ENCODE measurements at regions not wholly inside any gene's neighbourhood (a gene's known extent, or its start where the extent isn't known, plus 50 kb on each side); places are given as distances from the start of the nearest gene placed in this dataset.
"Not testable (repeated sequence)": the region's sequence is repeated elsewhere in the genome, so short reads cannot be mapped to it uniquely, and the experiment has no call there.

DNA sequence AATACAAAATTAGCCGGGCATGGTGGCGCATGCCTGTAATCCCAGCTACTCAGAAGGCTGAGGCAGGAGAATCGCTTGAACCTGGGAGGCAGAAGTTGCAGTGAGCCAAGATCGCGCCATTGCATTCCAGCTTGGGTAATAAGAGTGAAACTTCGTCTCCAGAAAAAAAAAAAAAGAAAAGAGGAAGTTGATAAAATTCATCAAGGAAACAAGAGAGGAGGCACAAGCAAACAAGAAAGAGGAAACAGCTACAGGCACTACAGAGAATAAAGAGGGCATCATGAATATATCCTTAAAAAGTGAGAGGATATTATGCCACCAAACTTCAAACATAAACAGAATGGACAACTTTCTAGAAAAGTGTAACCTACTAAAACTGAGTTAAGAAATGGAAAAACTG, 98.3 kb downstream of the NIBAN1 start:
- H3K36me3 Mint-ChIP-seq (ENCODE audit: low read depth) = peaks cover 14% of the 10 kb centered on the region
- not testable (repeated sequence) for H3K27ac Mint-ChIP-seq, DNase-seq, H3K9me3 Mint-ChIP-seq, H3K27me3 Mint-ChIP-seq, H3K4me3 Mint-ChIP-seq
- H3K4me1 Mint-ChIP-seq (ENCODE audit: low read depth) = peaks cover 11% of the 10 kb centered on the region

DNA sequence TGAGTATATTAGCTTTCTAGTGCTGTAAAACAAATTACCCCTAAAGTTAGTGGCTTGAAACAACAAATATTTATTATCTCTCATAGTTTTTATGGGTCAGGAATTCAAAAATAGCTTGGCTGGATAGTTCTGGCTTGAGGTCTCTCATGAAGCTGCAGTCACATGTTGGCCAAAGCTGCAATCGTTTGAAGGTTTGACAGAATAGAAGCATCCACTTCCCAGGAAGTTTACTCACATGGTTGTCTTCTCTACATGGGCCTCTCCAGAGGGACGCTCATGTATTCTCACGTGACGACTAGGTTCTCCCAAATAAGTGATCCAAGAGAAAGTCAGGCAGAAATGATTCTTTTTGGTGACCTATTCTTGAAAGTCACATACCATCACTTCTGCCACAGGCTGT, 99.1 kb downstream of the NIBAN1 start:
- Mint-ChIP-seq H3K4me1 (ENCODE audit: low read depth) (peaks cover 11% of the 10 kb centered on the region), H3K4me3 (no peak overlapping the region), H3K9me3 (peaks cover 4% of the 10 kb centered on the region), H3K27me3 (no peaks in the 10 kb centered on the region), H3K27ac (no peak overlapping the region), H3K36me3 (ENCODE audit: low read depth) (peaks cover 18% of the 10 kb centered on the region)
- DNase-seq = no peak

- H3K36me3 Mint-ChIP-seq (ENCODE audit: low read depth) = peaks cover 21% of the 10 kb centered on the region
Measured at GRCh38 chr1:184870319-184870718, 104.0 kb downstream of the NIBAN1 start.

DNA sequence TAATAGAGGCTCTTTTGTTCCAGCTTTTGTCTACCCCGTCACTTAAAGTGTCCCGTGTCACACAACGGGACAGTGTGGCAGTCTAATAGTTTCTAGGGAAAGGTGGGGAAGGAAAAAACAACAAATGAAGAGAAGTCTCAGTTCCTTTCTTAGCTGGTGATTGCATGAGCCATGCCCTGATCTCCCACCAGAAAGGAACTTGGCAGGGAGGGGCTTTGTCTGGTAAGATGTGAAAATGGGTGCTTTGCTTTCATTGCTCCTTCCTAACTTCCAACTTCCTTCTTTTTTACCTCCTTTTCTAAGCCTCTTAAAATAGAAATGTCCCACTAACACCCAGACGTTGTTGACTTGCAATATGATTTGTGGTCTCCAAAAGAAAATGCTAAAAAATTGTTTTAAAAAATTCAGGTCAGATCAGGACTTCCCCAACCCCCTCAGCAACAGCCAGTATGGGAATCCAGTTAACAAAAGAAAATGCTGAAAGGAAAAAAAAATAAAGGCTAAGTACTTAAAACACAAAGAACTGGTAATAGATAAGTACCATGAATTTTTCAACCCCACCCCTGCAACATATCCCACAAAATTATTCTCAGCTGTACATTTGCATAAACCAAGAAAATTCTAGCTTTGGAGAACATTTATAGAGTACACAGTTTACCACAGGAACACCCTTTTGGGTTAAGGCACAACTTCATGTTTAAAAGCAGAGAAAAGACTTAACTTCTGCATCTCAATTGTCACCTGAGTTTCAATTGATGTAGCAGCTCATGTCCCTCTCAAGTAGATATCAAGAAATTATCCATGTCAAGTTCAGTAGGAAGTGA, 106.2 kb downstream of the NIBAN1 start:
- peaks cover 4% of the 10 kb centered on the region for H3K9me3 Mint-ChIP-seq
- H3K4me1 Mint-ChIP-seq (ENCODE audit: low read depth) = peaks cover 59% of the 10 kb centered on the region
- peaks cover 16% of the 10 kb centered on the region for H3K36me3 Mint-ChIP-seq (ENCODE audit: low read depth)
- no peaks in the 10 kb centered on the region for H3K27me3 Mint-ChIP-seq
- peak overlapping the region; percentile 96 for H3K27ac Mint-ChIP-seq
- DNase-seq = no peak
- peak overlapping the region; percentile 50 for H3K4me3 Mint-ChIP-seq

More at GRCh38 chr1:184870319-184870718, 104.0 kb downstream of the NIBAN1 start:
- Mint-ChIP-seq H3K27ac (peak overlapping the region; percentile 51), H3K9me3 (peaks cover 4% of the 10 kb centered on the region), H3K27me3 (no peaks in the 10 kb centered on the region), H3K4me1 (ENCODE audit: low read depth) (peaks cover 53% of the 10 kb centered on the region), H3K4me3 (no peak overlapping the region)
- no peak for DNase-seq

- Mint-ChIP-seq H3K36me3 (ENCODE audit: low read depth) (peaks cover 16% of the 10 kb centered on the region), H3K27me3 (peaks cover 3% of the 10 kb centered on the region), H3K4me1 (ENCODE audit: low read depth) (peaks cover 59% of the 10 kb centered on the region), H3K9me3 (peaks cover 4% of the 10 kb centered on the region), H3K4me3 (peak overlapping the region; percentile 50), H3K27ac (peak overlapping the region; percentile 96)
- no peak for DNase-seq
Measured at GRCh38 chr1:184866991-184867788, 107.1 kb downstream of the NIBAN1 start.

DNA sequence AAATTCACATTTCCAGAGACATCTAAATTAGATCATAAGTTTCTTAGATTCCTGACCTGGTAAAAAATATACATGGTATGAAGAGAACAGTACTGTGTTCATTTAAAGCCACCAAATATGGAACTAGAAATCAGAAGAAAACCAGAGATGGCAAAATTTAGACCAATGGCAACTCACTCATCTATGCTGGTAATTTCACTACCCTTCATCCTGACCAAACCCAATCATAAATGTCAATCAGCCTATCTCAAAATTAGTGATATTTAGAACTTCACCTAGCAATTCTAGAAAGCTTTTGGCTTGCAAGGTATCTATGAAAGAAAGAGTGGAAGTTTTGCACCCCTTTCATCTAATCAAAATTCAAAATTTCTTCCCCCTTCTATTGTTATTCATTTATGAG, 107.7 kb downstream of the NIBAN1 start:
- peaks cover 57% of the 10 kb centered on the region for H3K4me1 Mint-ChIP-seq (ENCODE audit: low read depth)
- peaks cover 16% of the 10 kb centered on the region for H3K36me3 Mint-ChIP-seq (ENCODE audit: low read depth)

DNA sequence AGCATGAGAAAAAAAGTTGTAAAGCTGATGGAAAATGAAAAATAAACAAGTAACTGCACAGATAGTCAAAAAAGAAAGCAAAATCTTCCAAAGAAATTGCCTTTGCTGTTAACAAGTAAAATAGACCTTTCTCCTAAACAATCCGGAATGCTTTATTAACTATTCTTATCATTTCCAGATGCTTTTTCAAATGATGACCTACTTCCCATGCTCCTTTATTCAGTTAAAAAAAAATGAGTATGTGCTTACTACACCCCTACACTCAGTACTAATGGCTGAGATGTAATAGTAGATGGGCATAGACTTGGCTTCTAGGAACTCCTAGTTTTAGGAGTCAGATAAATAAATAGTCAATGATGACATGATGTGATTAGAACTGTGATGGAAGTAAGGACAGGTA, 108.5 kb downstream of the NIBAN1 start:
- peak overlapping the region; percentile 96 for H3K27ac Mint-ChIP-seq
- peaks cover 4% of the 10 kb centered on the region for H3K9me3 Mint-ChIP-seq
- peaks cover 57% of the 10 kb centered on the region for H3K4me1 Mint-ChIP-seq (ENCODE audit: low read depth)

More for the DNA sequence above, 107.7 kb downstream of the NIBAN1 start:
- Mint-ChIP-seq H3K4me3 (peak overlapping the region; percentile 50), H3K27ac (peak overlapping the region; percentile 96), H3K9me3 (peaks cover 4% of the 10 kb centered on the region), H3K27me3 (peaks cover 5% of the 10 kb centered on the region)
- no peak for DNase-seq

DNA sequence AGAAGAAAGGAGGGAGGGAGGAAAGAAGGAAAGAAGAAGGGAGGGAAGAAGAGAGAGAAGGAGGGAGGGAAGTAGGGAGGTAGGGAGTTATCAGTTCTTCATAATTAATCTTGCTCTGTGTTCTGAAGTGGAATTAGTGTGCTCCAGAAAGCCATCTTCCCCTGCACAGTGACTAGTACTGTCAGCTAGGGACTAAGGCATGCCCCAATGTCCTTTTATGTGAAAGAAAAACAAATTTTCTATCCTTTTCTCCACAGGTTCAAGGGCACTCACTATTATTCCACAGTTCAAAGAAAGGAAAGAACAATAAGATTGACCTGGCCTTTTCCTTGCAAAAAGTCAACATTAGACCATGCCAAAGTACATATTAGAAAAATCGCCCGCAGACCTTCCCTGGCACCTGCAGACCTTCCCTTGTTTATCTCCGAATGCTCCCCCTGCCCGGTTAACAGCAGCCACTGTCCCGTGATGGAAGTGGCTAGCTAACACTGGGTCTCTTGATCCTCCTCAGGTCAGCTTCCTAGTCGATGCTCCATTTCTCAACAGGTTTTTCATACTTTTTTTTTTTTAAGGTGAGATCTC, 107.2 kb upstream of the EDEM3 start:
- no peak for DNase-seq
- Mint-ChIP-seq H3K9me3 (no peaks in the 10 kb centered on the region), H3K27ac (no peak overlapping the region), H3K36me3 (ENCODE audit: low read depth) (peaks cover 2% of the 10 kb centered on the region), H3K4me1 (ENCODE audit: low read depth) (peaks cover 32% of the 10 kb centered on the region), H3K27me3 (peaks cover 5% of the 10 kb centered on the region), H3K4me3 (no peak overlapping the region)

More for the DNA sequence above, 108.5 kb downstream of the NIBAN1 start:
- Mint-ChIP-seq H3K36me3 (ENCODE audit: low read depth) (peaks cover 16% of the 10 kb centered on the region), H3K4me3 (peak overlapping the region; percentile 20), H3K27me3 (peaks cover 5% of the 10 kb centered on the region)
- DNase-seq = no peak

- H3K36me3 Mint-ChIP-seq (ENCODE audit: low read depth) = peaks cover 2% of the 10 kb centered on the region
- H3K27me3 Mint-ChIP-seq = peaks cover 5% of the 10 kb centered on the region
- DNase-seq = no peak
- peaks cover 27% of the 10 kb centered on the region for H3K4me1 Mint-ChIP-seq (ENCODE audit: low read depth)
- peak overlapping the region; percentile 6 for H3K27ac Mint-ChIP-seq
- H3K4me3 Mint-ChIP-seq = no peak overlapping the region
- no peaks in the 10 kb centered on the region for H3K9me3 Mint-ChIP-seq
Measured at GRCh38 chr1:184860985-184861754, 106.5 kb upstream of the EDEM3 start.

DNA sequence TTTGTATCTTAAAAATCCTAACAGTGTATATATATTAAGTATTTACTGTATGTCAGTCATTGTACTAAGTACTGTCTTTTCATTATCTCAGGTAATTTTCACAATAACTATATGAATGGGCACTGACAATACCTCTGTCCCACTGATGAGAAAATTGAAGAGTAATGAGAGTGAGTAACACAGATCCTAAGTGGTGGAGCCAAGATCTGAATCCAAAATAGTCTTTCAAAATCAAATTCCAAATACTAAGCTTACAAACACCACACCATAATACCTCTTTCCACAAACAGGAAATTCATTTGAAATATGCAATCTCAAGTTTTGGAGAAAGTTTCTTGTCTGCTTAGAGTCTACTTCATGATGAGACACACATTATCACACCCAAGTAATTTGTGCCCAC, 105.9 kb upstream of the EDEM3 start:
- peaks cover 2% of the 10 kb centered on the region for H3K36me3 Mint-ChIP-seq (ENCODE audit: low read depth)
- peaks cover 5% of the 10 kb centered on the region for H3K27me3 Mint-ChIP-seq
- H3K9me3 Mint-ChIP-seq = no peaks in the 10 kb centered on the region
- no peak for DNase-seq
- H3K4me3 Mint-ChIP-seq = no peak overlapping the region
- peak overlapping the region; percentile 6 for H3K27ac Mint-ChIP-seq
- peaks cover 21% of the 10 kb centered on the region for H3K4me1 Mint-ChIP-seq (ENCODE audit: low read depth)

GRCh38 chr1:184859381-184860105, 104.9 kb upstream of the EDEM3 start:
- Mint-ChIP-seq H3K27ac (no peak overlapping the region), H3K4me3 (no peak overlapping the region), H3K27me3 (peaks cover 5% of the 10 kb centered on the region), H3K4me1 (ENCODE audit: low read depth) (peaks cover 12% of the 10 kb centered on the region), H3K9me3 (no peaks in the 10 kb centered on the region), H3K36me3 (ENCODE audit: low read depth) (no peaks in the 10 kb centered on the region)
- DNase-seq = no peak

GRCh38 chr1:184858288-184858687, 103.6 kb upstream of the EDEM3 start:
- Mint-ChIP-seq H3K9me3 (no peaks in the 10 kb centered on the region), H3K4me1 (ENCODE audit: low read depth) (peaks cover 14% of the 10 kb centered on the region), H3K36me3 (ENCODE audit: low read depth) (no peaks in the 10 kb centered on the region), H3K27me3 (peaks cover 5% of the 10 kb centered on the region), H3K27ac (no peak overlapping the region), H3K4me3 (no peak overlapping the region)
- no peak for DNase-seq

- Mint-ChIP-seq H3K27ac (no peak overlapping the region), H3K4me3 (no peak overlapping the region), H3K36me3 (ENCODE audit: low read depth) (peaks cover 9% of the 10 kb centered on the region), H3K27me3 (no peaks in the 10 kb centered on the region), H3K9me3 (no peaks in the 10 kb centered on the region), H3K4me1 (ENCODE audit: low read depth) (peaks cover 7% of the 10 kb centered on the region)
- no peak for DNase-seq
Measured at GRCh38 chr1:184854496-184855140, 100.0 kb upstream of the EDEM3 start.

All from activated T-cell treated with anti-CD3 and anti-CD28 coated beads, Interleukin-2, amount 50 U/mL, for 24 hours (primary cell).